A172 (cell line): ENCODE measurements at regions not wholly inside any gene's neighbourhood (a gene's known extent, or its start where the extent isn't known, plus 50 kb on each side); places are given as distances from the start of the nearest gene placed in this dataset.
"Not testable (repeated sequence)": the region's sequence is repeated elsewhere in the genome, so short reads cannot be mapped to it uniquely, and the experiment has no call there.

Experiments used
- DNase-seq: peaks from one replicate; pipeline ENCODE4 v3.0.0-alpha.2; 2015; ENCODE audit warnings: low spot score

DNA sequence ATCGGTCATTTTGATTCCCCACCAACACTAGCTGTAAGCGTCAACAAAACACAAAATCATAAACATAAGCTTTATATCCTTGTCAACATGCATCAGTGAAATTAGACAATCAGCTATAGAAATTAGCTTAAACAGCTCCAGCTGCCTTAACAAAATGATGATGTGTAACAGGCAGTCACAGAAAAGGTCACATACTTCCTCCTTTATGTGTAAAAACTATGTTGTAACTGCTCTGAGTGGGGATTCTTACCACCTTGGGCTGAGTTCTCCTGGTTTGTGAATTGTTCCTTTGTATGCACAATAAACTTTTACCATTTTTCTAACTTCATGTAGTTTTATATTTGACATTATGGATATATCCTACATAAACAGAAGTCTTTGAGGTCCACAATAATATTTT lies 73.9 kb upstream of the MAP9 start:
- DNase-seq = no peak

DNA sequence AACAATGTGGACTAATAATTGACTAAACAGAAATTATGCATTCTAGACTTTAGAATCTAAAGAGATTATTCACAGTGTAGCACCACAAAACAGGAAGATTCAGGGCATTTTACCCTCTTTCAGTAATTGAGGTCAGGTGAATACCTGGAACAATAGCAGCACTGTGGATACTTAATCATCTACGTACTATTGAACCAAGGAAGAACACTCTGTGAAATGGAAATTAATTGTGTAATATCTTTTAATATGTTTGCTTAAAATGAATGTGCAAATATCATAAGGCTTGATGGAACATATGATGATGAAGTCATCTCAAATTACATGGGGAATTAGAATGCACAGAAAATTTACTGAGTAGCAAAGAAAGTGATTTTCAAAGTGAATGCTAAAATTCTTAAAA lies 68.5 kb upstream of the MAP9 start:
- DNase-seq = no peak

DNA sequence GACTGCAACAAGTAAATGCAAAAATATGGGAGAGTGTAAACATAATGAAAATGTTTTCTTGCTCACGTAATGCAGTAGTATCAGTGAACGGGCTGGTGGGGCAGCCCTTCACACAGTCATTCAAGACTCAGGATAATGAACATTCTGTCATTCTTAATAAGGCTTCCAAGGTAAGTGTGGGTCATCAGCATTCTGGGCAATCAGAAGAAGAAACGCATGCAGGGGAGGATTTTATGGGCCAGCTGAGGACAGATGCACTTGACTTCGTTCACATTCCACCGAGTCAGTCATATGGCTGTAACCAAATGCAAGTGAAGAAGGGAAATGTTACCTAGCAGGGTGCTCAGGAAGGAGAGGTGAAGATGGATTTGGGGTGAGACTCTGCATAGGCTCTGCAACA lies 68.0 kb upstream of the MAP9 start:
- DNase-seq = no peak

DNA sequence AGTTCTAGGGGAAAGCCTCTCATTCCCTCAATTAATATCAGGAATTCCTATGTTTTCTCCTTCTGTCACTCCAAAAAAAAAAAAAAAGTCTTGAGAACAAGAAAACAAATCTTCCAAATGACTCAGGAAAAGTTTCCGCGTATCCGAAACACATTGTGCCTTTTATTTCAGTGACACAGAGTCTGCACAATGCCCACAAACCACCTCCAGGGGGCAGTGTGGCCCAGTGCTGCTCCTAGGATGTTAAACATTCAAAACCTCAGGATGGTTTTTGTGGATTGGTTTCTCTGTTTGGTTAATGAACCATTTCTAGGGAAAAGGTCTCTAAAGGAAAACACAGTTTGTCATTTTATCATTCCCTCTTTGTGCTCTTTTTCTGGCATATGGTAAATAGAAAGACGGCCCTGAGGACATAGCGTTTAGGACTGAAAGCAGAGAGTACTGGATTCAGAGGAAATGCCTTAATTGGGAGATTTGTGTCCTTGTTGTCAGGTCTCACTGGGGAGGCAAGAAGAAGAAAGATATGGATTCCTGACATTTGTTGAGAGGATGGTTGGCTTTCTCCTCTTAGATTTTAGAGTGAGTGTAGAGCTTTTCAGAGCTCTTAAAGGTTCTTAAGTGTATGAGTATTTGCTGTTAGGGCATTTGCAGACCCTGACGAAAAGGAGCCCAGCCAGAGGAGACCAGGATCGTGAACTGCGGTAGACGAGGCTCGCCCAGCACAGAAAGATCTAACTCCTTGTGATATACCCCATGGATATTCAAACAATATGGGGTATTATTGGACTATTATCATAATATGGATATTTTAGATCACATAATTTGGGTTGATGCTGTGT lies 65.7 kb upstream of the MAP9 start:
- DNase-seq = peak; percentile 60

- no peak for DNase-seq
Measured at GRCh38 chr4:155441475-155441874, 64.7 kb upstream of the MAP9 start.

GRCh38 chr4:155439760-155440159 lies 63.0 kb upstream of the MAP9 start:
- DNase-seq = not testable (repeated sequence)

DNA sequence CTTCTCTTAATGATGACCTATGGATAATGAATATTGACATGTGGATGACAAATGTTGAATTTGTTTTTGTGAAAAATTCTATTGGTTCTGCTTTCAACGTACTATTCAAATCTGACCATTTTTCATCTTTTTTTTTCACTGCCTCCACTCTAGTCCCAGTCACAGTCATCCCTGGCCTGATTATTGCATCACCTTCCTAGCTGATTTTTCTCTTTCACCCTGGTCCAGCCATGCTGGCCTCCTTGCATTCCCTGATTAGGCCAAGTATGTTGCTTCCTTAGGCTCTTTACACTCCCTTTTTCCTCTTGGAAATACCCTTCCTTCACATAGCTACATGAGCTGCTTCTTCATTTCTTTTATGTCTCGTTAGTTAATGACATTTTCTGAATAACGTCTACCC lies 58.1 kb upstream of the MAP9 start:
- no peak for DNase-seq

- no peak for DNase-seq
Measured at GRCh38 chr4:155434366-155434765, 57.6 kb upstream of the MAP9 start.

GRCh38 chr4:155433636-155434360 lies 57.0 kb upstream of the MAP9 start:
- DNase-seq = peak; percentile 46

DNA sequence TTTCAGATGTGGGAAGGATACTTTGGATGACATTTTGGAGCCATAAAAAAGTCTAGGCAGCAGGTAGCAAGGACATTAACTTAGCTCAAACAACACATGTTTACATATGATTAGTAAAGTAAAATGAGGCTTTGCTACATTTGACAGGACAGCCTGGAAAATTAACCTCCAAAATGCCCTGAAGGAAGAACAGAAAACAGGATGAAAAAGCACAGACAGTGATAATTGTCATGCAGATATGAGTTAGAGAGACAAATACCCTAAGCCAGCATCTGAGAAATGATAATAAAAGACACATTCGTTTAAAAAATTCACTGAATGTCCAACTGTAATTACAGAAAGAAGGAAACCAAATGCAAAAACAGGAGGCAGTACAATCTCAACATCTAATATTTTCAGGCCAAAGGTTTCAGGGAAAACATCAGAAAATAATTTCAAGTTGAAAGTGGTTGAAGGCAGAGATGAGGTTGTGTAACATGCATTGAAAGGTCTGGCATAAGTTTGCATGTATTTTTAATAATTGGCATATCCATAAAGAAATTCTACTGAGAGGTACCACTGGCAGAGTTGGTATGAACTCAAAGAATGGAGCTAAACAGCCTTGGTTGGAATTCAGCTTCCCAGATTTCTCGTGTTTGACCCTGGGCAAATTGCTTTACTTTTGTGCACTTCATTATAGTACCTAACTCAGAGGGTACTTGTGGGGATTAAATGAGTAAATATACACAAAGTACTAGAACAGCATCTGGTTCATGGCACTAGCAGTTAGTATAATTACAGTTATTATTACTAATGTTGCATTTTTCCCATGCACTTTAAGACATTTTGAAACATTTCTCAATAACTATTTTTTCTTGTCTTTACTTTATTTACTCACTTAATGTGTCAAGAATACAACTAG lies 54.4 kb upstream of the MAP9 start:
- DNase-seq = no peak

DNA sequence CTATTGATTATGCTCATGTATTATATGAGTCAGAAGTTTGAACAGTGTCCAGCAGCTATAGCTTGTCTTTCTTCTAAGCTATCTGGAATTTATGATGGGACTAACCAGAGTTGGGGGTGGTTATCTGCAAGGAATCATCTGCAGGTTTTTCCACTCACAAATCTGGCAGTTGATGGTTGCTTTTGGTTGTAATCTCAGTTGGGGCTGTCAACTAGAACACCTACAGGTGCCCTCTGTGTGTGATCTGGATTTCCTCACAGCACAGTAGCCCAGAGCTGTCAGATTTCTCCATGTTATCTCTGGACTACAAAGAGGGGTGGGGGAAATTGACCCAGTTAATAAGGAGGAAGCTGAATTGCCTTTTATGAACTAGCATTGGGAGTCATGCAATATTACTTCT lies 51.4 kb upstream of the MAP9 start:
- no peak for DNase-seq

DNA sequence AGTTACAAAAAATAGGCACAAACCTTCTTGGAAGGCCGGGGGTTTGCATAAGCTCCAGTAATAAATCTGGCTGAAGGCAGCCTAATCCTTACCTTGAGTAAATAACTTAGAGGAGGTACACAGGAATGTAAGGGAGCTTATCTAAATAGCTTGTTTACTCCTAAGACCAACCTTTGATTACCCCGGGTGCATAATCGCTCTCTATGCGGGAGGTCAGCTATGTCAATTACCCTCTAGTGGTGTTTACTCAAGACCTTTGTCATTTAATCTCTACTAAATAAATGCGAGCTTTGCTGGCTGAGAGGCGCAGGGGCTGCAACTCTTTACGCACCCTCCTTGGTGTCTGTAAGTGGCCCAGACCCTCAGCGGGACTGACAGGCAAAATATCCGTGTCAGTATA lies 50.2 kb upstream of the MAP9 start:
- no peak for DNase-seq
